ENCODE measurements at regions not wholly inside any gene's neighbourhood (a gene's known extent, or its start where the extent isn't known, plus 50 kb on each side); places are given as distances from the start of the nearest gene placed in this dataset.

- no peaks in the 10 kb centered on the region; the same call in 1 of the 2 replicates for H3K4me1 Mint-ChIP-seq
Observed at GRCh38 chr13:62122434-62122833, 706.8 kb upstream of the PCDH20 start.

GRCh38 chr13:62119739-62120700, 704.4 kb upstream of the PCDH20 start:
- TF ChIP-seq CTCF (IDR thresholded peaks at IDR 0.05) (peak; percentile 45; the same call in 1 of the 2 replicates), GTF2I (CRISPR knock-in tag; conservative IDR thresholded peaks at IDR 0.05) (no peak)

More at GRCh38 chr13:62122434-62122833, 706.8 kb upstream of the PCDH20 start:
- Mint-ChIP-seq H3K36me3 (no peaks in the 10 kb centered on the region), H3K27ac (no peak overlapping the region), H3K27me3 (ENCODE audit: low read depth) (no peaks in the 10 kb centered on the region), H3K9me3 (peaks cover under 1% of the 10 kb centered on the region), H3K4me3 (no peak overlapping the region)
- no peak for TF ChIP-seq MYBL2 (CRISPR knock-in tag; IDR thresholded peaks at IDR 0.05)
- no peak for TF ChIP-seq ZNF219 (CRISPR knock-in tag; IDR thresholded peaks at IDR 0.05; ENCODE audit: borderline replicate concordance)
- no peak for TF ChIP-seq CREM (CRISPR knock-in tag; IDR thresholded peaks at IDR 0.05)
- TF ChIP-seq HMGXB4 (CRISPR knock-in tag; IDR thresholded peaks at IDR 0.05): no peak
- TF ChIP-seq ATF3 (CRISPR knock-in tag; conservative IDR thresholded peaks at IDR 0.05): no peak
- no peak for TF ChIP-seq CBFB (CRISPR knock-in tag; IDR thresholded peaks at IDR 0.05; ENCODE audit: low read depth)
- TF ChIP-seq ESRRA (CRISPR knock-in tag; IDR thresholded peaks at IDR 0.05; ENCODE audit: borderline replicate concordance): no peak
- POLR2A ChIA-PET: no interaction called here
- ATAC-seq (no peak), DNase-seq (ENCODE audit: low spot score) (no peak)
- CTCF ChIA-PET: interaction anchor here (3.2 kb wide), 1 partner anchor 235 kb away, joined by 27 read pairs; no protein-coding TSS in a partner anchor

GRCh38 chr13:62115831-62116230, 700.2 kb upstream of the PCDH20 start:
- H3K27me3 Mint-ChIP-seq (ENCODE audit: low read depth): no peaks in the 10 kb centered on the region
- ChIA-PET CTCF (no interaction called here), POLR2A (no interaction called here)
- ATAC-seq (no peak), DNase-seq (ENCODE audit: low spot score) (no peak)
- no peak overlapping the region for H3K27ac Mint-ChIP-seq
- H3K9me3 Mint-ChIP-seq: no peaks in the 10 kb centered on the region
- no peaks in the 10 kb centered on the region for H3K36me3 Mint-ChIP-seq
- TF ChIP-seq TEAD1 (CRISPR knock-in tag; IDR thresholded peaks at IDR 0.05): no peak
- TF ChIP-seq HMGA2 (CRISPR knock-in tag; IDR thresholded peaks at IDR 0.05): no peak
- TF ChIP-seq IRF1 (CRISPR knock-in tag; IDR thresholded peaks at IDR 0.05): no peak
- TF ChIP-seq ZNF232 (CRISPR knock-in tag; IDR thresholded peaks at IDR 0.05): no peak
- no peak overlapping the region for H3K4me3 Mint-ChIP-seq
- H3K4me1 Mint-ChIP-seq: no peaks in the 10 kb centered on the region; the same call in 1 of the 2 replicates

More at GRCh38 chr13:62119739-62120700, 704.4 kb upstream of the PCDH20 start:
- Mint-ChIP-seq H3K4me3 (no peak overlapping the region), H3K27me3 (ENCODE audit: low read depth) (no peaks in the 10 kb centered on the region), H3K36me3 (no peaks in the 10 kb centered on the region), H3K27ac (no peak overlapping the region), H3K9me3 (no peaks in the 10 kb centered on the region), H3K4me1 (no peaks in the 10 kb centered on the region; the same call in 1 of the 2 replicates)
- CTCF ChIA-PET: interaction anchor here (2.0 to 3.2 kb wide), 2 partner anchors 92 to 238 kb away, joined by 8 to 27 read pairs; no protein-coding TSS in a partner anchor
- ATAC-seq: no peak
- no peak for DNase-seq (ENCODE audit: low spot score)
- POLR2A ChIA-PET: no interaction called here

GRCh38 chr13:62113179-62113578, 697.5 kb upstream of the PCDH20 start:
- ChIA-PET CTCF (no interaction called here), POLR2A (no interaction called here)
- ATAC-seq: no peak
- Mint-ChIP-seq H3K9me3 (no peaks in the 10 kb centered on the region), H3K27me3 (ENCODE audit: low read depth) (no peaks in the 10 kb centered on the region), H3K27ac (no peak overlapping the region), H3K36me3 (no peaks in the 10 kb centered on the region), H3K4me3 (no peak overlapping the region), H3K4me1 (peaks cover 6% of the 10 kb centered on the region)
- no peak for DNase-seq (ENCODE audit: low spot score)
- TF ChIP-seq NR2C2 (CRISPR knock-in tag; IDR thresholded peaks at IDR 0.05): no peak
- no peak for TF ChIP-seq MXD4 (CRISPR knock-in tag; IDR thresholded peaks at IDR 0.05; ENCODE audit: borderline replicate concordance)
- no peak for TF ChIP-seq CREM (CRISPR knock-in tag; IDR thresholded peaks at IDR 0.05)
- no peak for TF ChIP-seq MYBL2 (CRISPR knock-in tag; IDR thresholded peaks at IDR 0.05)
- no peak for TF ChIP-seq ZNF671 (CRISPR knock-in tag; IDR thresholded peaks at IDR 0.05)
- TF ChIP-seq EMX1 (CRISPR knock-in tag; IDR thresholded peaks at IDR 0.05): no peak
- no peak for TF ChIP-seq CTCF (IDR thresholded peaks at IDR 0.05)
- TF ChIP-seq FOXP1 (CRISPR knock-in tag; IDR thresholded peaks at IDR 0.05; ENCODE audit: borderline replicate concordance): no peak
- TF ChIP-seq CREB1 (CRISPR knock-in tag; IDR thresholded peaks at IDR 0.05): no peak
- no peak for TF ChIP-seq ETV6 (CRISPR knock-in tag; IDR thresholded peaks at IDR 0.05)
- no peak for TF ChIP-seq ATF1 (CRISPR knock-in tag; IDR thresholded peaks at IDR 0.05)
